ENCODE measurements at regions not wholly inside any gene's neighbourhood (a gene's known extent, or its start where the extent isn't known, plus 50 kb on each side); places are given as distances from the start of the nearest gene placed in this dataset.

DNA sequence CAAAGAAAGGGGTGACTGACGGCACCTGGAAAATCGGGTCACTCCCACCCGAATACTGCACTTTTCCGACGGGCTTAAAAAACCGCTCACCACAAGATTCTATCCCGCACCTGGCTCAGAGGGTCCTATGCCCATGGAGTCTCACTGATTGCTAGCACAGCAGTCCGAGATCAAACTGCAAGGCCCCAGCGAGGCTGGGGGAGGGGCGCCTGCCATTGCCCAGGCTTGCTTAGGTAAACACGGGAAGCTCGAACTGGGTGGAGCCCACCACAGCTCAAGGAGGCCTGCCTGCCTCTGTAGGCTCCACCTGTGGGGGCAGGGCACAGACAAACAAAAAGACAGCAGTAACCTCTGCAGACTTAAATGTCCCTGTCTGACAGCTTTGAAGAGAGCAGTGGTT, 327.0 kb upstream of the MEIS2 start:
- DNase-seq, result peak; percentile 75

DNA sequence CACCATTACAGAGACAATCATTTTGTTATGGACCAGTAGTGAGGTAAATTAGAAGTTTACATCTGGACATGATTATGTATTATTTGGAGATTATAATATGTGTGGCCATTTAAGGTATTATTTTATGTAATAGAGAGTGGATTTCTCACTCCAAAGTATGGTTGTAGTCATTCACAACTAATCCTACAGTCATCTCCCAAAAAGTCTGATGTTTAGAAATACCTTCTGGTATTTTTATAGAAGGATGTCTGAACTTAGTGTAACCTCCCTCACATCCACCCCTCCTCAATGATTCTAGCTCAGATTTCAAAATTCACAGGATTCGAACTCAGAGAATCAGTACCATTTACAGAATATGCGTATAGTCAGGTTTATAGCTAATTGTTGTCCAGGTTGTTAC, 346.6 kb upstream of the MEIS2 start:
- DNase-seq, result no peak

DNA sequence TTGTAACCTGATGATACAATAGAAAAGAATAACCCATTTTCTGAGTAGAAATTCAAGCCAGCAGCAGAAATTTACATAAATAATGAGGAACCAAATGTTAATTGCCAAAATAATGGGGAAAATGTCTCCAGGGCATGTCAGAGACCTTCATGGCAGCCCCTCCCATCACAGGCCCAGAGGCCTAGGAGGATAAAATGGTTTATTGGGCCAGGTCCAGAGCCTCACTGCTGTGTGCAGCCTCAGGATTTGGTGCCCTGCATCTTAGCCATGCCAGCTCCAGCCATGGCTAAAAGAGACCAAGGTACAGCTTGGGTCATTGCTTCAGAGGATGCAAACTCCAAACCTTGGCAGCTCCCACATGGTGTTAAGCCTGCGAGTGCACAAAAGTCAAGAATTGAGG, 352.1 kb upstream of the MEIS2 start:
- no peak for DNase-seq

DNA sequence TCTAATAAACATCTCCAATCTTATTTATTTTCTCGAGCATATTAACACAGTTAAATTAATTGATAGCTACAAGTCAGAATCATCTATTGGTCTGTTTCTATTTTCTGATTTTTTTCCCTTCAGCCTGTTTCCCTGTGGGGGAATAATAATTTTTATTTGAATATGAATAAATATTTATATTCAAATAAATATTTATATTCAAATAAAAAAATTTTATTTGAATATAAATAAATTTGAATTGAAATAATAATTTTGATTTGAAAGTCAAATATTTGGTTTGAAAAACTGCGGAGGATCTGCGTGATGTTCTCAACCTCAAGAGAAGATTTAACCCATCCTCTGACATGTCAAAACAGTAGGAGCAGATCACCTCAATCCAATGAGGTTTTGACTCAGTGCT, 380.1 kb upstream of the MEIS2 start:
- no peak for DNase-seq

DNA sequence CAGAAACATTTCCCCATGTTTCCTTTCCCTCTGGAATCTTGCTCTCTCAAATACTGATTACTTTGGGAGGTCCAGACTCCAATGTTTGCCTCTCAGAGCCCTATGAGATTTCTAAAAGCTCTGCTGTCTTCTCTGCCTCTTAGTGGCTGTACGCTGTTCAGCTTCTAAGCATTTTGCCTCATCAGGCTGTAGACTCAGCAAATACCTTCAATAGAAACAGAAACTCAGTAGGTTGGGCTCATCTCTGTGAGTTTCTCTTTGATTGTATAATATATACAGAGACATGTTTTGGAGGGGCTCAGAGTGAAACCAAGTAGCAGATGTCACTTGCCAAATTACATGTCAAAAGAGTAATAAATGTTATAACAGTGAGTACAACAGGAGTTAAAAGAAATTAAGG, 380.8 kb upstream of the MEIS2 start:
- DNase-seq, result no peak

DNA sequence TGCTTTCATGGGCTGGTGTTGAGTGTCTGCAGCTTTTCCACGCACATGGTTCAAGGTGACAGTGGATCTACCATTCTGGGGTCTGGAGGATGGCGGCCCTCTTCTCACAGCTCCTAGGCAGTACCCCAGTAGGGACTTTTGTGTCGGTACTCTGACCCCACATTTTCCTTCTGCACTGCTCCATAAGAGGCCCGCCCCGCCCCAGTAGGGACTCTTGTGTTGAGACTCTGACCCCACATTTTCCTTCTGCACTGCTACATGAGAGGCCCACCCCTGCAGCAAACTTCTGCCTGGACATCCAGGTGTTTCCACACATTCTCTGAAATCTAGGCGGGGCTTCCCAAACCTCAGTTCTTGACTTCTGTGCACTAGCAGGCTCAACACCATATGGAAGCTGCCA, 383.4 kb upstream of the MEIS2 start:
- no peak for DNase-seq

DNA sequence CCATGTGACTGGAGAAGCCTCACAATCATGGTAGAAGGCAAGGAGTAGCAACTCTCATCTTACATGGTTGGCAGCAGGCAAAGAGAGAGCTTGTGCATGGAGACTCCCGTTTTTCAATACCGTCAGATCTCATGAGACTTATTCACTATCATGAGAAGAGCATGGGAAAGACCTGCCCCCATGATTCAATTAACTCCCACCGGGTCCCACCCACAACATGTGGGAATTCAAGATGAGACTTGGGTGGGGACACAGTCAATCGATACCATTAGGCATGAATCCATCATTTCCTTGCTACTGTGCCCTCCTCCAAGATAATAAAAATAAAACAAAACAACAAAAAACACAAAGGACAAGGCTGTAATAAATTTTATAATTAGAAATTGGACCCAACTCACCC, 384.7 kb upstream of the MEIS2 start:
- DNase-seq, result no peak

DNA sequence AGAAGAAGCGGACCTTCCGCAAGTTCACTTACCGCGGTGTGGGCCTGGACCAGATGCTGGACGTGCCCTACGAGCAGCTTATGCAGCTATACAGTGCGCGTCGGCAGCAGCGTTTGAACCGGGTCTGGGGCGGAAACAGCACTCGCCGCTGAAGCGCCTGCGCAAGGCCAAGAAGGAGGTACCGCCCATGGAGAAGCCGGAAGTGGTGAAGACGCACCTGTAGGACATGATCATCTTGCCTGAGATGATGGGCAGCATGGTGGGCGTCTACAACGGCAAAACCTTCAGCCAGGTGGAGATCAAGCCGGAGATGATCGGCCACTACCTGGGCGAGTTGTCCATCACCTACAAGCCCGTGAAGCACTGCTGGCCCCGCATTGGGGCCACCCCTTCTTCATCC, 390.4 kb upstream of the MEIS2 start:
- no peak for DNase-seq

DNA sequence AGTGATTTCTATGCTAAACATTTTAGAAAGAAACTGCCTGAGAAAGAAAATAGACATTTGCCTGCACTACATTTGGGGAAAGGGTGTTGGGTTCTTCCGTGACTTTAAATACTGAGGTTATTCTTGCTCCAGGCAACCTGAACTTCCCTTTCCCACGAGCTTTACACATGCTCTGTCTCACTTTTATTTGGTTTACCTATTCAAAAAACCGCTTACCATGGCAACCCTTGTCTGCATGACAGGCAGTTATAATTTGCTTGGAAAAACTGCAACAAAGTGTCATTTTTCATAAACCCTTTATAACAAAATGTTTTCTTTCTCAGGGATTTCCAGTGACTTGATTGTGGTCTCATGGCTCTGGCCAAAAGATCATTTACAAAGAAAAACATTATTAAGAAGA, 416.3 kb upstream of the MEIS2 start:
- DNase-seq, result no peak

DNA sequence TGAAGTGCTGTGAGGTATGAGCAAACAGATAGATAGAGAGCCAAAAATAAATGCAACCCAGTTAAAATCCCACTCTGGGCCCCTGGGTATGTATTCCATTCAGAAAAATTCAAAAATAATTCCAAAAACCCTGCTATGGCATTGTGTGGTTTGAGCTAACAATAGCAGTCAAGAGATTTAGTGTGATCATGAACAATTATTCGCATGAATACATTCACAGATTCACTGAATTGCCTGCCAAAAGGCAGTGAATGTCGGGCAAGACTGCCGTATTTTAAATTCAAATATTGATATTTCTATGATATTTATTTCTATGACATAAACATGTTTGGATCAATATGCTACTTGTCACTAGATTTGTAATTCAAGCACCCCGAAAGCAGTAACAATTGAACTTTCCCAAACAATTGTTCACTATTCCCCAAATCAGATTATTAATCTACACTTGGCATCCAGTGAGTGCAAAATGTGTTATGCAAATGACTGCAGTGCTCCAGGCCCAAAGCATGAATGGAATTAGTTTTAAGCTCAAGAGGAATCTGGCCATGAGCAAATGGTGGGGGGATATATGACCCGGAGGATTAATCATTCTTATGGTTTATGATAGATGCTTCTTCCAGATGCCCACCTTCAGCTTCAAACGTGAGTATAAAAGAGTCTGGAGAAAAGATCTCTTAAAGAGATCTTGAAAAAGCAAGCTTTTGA, 417.0 kb upstream of the MEIS2 start:
- DNase-seq, result no peak

DNA sequence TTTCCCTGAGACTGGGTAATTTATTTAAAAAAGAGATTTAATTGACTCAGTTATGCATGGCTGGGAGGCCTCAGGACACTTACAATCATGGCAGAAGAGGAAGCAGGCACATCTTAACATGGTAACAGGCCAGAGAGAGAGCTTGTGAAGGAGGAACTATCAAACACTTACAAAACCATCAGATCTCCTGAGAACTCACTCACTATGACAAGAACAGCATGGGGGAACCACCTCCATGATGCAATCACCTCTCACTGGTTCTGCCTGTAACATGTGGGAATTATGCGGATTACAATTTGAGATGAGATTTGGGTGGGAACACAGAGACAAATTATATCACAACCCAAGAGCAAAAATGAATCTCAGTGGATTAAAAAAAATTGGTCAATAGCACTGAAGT, 416.0 kb upstream of the TMCO5A start:
- no peak for DNase-seq

DNA sequence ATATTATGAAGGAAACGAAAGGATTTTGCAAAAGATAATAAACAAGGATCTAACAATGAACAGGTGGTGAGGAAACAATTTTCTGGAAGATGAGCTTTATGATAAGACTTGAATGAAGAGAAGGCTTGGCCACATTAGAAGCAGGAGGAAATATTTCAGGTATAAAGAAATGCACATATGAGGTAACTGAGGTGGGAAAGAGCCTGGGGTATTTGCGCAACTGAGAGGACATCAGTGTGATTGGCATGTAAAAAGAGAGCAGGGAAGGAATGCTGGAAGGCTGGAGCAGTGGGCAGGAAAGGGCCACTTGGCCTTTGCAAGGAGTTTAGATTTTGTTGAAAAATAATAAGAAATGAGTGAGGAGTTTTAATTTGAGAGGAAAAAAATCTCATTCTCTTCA, 414.4 kb upstream of the TMCO5A start:
- DNase-seq, result no peak

DNA sequence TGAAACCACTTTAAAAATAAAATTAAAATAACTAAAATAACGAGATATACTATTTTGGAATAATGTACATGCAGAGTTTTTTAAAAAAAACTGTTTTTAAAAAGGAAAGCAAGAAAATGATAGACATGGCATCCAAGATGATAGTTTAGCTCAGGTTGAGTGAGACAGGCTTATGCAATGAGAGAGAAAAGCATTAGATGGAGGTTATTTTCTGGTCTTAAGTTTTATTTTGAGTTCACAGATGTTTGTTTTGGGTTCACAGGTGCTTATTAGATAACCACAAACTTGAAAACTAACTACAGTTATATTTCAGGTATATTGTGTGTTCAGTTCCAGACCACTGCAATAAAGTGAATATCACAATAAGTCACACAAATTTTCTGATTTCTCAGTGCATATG, 413.6 kb upstream of the TMCO5A start:
- DNase-seq, result no peak

DNA sequence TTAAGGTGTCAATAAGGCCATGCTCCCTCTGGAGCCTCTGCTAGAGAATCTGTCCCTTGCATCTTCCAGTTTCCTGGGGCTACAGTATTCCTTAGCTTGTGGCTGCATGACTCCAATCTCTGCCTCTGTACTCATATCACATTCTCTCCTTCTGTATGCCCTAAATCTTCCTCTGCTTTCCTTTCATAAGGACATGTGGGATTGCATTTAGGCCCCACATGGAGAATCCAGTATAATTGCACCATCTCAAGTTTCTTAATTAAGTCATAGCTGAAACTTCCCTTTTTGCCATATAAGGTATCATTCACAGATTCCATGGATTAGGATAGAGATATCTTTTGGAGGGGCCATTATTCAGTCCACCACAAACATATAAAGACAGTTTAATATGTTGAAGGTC, 409.8 kb upstream of the TMCO5A start:
- no peak for DNase-seq

DNA sequence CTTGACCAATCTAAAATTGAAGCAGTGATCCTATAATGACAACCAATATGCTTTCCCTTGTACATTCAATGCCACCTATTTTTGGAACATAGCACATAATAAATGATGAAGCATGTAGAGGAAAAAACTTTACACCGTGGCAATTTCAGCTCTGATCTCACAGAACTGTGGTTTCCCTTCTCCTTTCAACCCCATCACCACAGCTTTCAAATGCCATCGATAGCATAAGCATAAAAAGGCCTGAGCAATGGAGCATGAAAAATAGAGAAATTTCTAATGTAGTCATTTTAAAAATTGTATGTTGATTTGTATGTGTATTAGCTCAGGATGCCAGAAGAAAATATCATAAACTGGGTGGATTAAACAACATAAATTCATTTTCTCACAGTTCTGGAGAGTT, 406.0 kb upstream of the TMCO5A start:
- DNase-seq, result no peak

DNA sequence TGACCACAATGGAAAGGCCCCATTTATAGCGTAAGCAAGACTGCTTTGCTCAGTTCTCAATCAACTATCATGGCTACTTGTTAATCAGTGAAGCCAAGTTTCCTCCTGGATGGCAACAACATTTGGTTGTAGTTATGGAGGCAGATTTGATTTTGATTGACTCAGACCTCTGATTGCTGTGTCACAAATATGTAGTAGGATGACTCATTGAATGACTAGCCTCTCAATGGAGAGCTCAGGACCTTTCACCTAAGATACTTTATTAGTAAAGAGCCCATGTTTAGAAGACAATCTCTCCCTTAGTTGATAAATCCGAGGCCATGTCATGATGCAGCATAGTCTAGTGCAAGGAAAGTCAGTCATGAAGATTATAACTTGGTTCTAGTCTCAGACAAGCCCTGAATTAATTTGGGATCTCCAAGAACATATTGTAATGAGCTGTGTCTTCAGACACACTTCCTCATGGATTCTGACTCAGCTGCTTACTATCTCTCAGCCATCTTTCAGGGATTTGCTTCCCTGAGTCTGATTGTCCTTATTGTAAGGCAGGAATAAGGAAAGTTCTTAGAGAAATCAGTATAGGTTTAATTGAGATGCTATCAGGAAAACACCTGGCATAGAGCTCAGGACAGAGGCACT, 397.4 kb upstream of the TMCO5A start:
- peak; percentile 46 for DNase-seq

DNA sequence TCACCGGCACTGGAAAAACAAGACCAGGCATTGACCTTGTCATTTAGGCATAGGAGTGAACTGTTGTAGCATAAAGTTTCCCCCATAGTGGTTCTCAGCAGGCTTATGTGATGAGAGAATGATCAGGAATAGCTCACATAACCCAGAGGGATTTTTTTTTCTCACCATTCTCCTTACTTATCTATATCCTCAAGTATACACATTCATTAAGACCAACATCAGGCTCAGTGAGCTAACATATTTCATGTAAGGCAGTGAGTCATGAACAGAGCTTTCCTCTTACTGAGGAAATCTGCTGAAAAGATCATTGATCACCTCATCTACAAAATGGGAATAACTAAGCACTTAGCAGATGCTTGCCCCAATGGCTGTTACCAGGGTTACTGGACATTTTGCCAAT, 396.6 kb upstream of the TMCO5A start:
- no peak for DNase-seq

DNA sequence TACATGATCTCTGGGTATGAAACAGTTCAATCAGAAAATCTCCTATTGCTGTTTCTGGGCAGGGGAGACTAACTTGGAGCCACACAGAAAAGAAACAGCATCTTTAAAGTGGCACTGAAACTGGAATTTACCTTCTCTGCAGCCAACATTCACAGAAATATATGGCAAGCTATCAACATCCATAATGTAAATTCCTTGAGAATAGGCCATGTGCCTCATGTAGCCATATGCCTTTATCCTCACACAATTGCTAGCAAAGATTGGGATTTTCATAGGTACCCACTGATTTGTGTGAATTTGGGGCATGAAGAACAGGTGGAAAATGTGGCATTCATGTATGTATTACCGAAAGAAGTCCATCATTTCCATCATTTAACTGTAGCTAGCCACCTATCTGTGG, 386.3 kb upstream of the TMCO5A start:
- DNase-seq, result no peak

DNA sequence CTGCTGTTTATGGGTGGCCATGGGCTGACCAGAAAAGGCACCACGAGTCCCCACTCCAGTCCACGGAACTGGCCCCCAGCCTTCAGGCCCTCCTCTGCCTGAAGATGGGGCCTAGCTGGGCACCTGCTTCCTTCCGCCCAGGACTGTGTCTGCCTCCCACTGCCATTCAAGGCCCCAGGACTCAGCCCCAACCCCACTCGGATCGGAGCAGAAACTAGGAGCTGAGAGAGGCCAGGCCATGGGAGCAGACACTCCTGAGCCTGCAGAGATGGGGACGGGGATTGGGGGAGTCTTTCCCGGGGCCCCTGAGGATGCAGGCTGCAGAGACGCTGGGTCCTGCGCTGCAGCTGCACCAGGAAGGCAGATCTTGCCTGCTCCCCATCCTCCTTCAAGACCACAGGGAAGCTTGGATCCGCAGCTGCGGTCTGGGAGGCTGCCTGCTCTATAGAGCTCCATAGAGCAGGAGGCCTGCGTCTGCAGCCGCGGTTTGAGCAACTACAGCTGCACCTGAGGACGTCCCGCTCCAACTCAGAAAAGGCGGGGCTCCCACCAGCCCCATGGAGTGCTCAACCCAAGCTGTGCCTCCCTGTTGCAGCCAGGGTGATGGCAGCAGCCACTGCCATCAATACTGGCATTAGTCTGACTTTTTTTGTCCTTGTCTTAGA, 383.9 kb upstream of the TMCO5A start:
- DNase-seq, result no peak

DNA sequence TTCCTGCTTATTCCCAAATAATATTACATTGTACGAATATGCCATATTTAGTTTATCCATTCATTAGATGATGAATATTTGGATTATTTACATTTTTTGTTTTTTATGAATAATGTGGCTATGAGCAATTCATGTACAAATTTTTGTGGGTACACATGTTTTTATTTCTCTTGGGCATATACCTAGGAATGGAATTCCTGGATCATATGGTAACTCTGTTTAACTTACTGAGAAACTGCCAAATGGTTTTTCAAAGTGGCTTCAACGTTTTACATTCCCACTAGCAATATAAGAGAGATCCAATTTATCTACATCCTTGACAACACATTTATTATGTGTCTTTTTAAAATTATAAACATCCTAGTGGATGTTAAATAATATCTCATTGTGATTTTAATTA, 362.0 kb upstream of the TMCO5A start:
- DNase-seq, result no peak

DNA sequence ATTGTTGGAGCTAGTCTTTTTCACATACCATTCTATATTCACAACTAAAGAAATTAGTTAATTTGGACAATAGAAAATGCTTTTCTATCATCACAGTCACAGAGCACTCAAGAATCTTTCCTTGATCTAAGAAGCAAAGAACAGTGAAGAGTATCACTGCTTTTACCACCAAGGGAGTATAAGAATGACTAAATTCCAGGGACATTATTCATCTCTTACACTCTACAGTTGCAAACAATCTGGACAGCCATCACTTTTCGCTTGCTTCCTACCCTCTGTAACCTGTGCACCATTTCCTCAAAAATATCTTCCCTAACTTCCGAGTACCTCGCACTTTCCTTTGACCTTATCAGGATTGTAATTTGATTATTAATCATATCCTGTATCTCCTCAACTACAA, 359.5 kb upstream of the TMCO5A start:
- DNase-seq, result no peak

DNA sequence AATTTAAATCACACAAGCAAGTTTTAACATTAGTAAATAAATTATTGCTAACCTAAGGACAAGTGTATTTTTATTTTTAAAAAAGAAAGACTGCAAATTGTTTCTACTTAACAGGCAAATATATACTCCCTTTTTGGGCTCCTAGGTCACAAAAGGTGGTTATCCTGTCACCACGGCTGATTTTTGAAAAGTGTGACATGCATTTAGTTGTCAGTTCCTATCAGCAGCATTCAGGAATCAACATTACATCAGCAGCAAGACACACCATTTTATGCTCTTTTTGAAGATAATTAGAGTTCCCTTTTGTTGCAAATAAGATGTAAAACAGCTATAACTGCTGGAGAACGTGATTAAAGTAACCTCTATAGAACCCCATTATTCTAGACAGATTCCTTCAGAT, 357.5 kb upstream of the TMCO5A start:
- no peak for DNase-seq

DNA sequence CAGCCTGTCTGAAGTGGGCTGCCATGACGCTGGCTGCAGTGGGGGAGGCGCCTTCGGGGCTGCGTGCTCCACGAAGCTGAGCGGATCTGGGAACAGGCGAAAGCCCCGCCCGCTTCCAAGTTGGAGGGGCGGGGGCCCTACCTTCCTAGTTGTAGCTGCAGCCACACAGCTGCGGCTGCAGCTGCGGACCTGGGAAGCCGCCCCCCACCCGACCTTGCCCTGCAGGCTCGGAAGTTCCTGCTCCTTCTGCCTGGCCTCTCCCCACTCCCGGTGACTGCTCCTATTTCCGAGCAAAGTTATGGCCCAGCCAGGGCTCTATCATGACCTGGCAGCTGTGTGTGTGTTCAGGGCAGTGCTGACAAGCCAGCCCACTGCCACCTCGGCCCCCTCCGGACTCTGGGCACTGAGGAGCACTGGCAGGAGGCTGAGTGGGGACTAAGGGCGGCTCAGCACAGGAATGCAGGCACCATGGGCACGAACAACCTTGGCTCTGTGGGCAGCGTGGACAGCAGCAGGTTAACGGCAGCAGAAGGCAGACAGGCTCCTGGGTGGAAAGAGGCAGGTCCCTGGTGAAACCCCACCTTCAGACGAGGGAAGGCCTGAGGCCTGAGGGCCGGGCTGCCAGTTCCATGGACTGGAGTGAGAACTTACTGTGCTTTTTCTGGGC, 352.4 kb upstream of the TMCO5A start:
- no peak for DNase-seq

DNA sequence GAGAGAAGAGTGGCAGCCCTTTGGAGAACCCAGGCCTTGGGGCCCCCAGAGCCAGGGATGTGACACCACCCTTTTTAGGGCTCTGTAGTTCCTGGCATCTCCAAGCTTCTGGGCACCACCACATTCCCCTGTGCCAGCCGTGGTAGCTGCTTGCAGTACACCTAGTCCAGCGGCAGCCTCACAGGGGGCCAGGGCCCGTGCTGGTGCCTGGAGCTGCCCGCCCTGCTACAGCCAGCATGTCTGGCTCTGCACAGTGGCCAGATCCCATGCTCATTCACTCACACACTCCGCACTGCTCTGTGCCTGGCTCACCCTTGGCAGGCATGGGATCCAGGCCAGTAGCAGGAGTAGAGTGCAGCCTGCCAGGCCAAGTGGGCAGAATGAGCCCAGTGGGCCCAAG, 351.6 kb upstream of the TMCO5A start:
- no peak for DNase-seq
